ENCODE measurements at regions not wholly inside any gene's neighbourhood (a gene's known extent, or its start where the extent isn't known, plus 50 kb on each side); places are given as distances from the start of the nearest gene placed in this dataset.

DNA sequence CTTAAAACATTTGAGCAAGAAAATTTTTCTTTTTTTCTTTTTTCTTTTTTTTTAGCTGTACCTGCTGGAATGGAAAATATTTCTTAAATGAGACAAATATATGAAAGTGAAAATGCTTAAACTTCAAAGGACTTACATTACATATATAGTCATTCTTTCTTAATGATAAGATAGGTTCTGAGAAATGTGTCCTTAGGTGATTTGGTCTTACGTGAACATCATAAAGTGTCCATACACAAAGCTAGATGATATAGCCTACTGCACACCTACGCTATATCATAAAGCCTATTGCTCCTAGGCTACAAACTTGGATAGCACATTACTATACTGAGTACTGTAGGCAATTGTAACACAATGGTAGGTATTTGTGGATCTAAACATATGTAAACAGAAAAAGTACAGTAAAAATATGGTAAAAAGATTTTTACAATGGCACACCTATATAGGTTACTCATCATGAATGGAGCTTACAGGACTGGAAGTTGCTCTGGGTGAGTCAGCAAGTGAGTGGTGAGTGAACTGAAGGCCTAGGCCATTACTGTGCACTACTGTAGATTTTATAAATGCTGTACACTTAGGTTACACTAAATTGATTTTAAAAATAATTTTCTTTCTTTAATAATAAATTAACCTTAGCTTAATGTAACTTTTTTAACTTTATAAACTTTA, 54.6 kb downstream of the RPP21 start:
- TF ChIP-seq SP1 (IDR thresholded peaks at IDR 0.05) (no peak), ARNT (IDR thresholded peaks at IDR 0.05) (no peak), TARDBP (IDR thresholded peaks at IDR 0.05) (no peak), ELF4 (IDR thresholded peaks at IDR 0.05) (no peak), FOXM1 (IDR thresholded peaks at IDR 0.05; ENCODE audit: borderline replicate concordance) (no peak), SUZ12 (IDR thresholded peaks at IDR 0.05) (no peak)

All from HEK293T (cell line).